ENCODE measurements at regions not wholly inside any gene's neighbourhood (a gene's known extent, or its start where the extent isn't known, plus 50 kb on each side); places are given as distances from the start of the nearest gene placed in this dataset.

- no peak for DNase-seq (ENCODE audit: low read depth in 2 of 2)
Measured at GRCh38 chr21:35344582-35344981, 295.5 kb upstream of the RUNX1 start.

GRCh38 chr21:35343046-35343819, 294.1 kb upstream of the RUNX1 start:
- DNase-seq (ENCODE audit: low read depth in 2 of 2) = no peak

GRCh38 chr21:35342440-35342839, 293.3 kb upstream of the RUNX1 start:
- DNase-seq (ENCODE audit: low read depth in 2 of 2) = no peak

GRCh38 chr21:35340273-35340672, 291.2 kb upstream of the RUNX1 start:
- DNase-seq (ENCODE audit: low read depth in 2 of 2) = no peak

GRCh38 chr21:35338881-35339632, 290.0 kb upstream of the RUNX1 start:
- no peak for DNase-seq (ENCODE audit: low read depth in 2 of 2)

GRCh38 chr21:35338281-35338680, 289.2 kb upstream of the RUNX1 start:
- DNase-seq (ENCODE audit: low read depth in 2 of 2) = no peak

- no peak for DNase-seq (ENCODE audit: low read depth in 2 of 2)
Measured at GRCh38 chr21:35337573-35337972, 288.5 kb upstream of the RUNX1 start.

GRCh38 chr21:35336534-35336933, 287.4 kb upstream of the RUNX1 start:
- no peak for DNase-seq (ENCODE audit: low read depth in 2 of 2)

- DNase-seq (ENCODE audit: low read depth in 2 of 2) = peak in 1 of 2 donors; percentile 15
Measured at GRCh38 chr21:35335951-35336446, 286.9 kb upstream of the RUNX1 start.

GRCh38 chr21:35333831-35334618, 284.9 kb upstream of the RUNX1 start:
- no peak for DNase-seq (ENCODE audit: low read depth in 2 of 2)

GRCh38 chr21:35332841-35333426, 283.8 kb upstream of the RUNX1 start:
- no peak for DNase-seq (ENCODE audit: low read depth in 2 of 2)

GRCh38 chr21:35329940-35330660, 281.0 kb upstream of the RUNX1 start:
- no peak for DNase-seq (ENCODE audit: low read depth in 2 of 2)

GRCh38 chr21:35328856-35329455, 279.9 kb upstream of the RUNX1 start:
- no peak for DNase-seq (ENCODE audit: low read depth in 2 of 2)

- DNase-seq (ENCODE audit: low read depth in 2 of 2) = no peak
Measured at GRCh38 chr21:35326677-35327076, 277.6 kb upstream of the RUNX1 start.

- no peak for DNase-seq (ENCODE audit: low read depth in 2 of 2)
Measured at GRCh38 chr21:35325953-35326352, 276.9 kb upstream of the RUNX1 start.

- DNase-seq (ENCODE audit: low read depth in 2 of 2) = no peak
Measured at GRCh38 chr21:35324372-35325220, 275.5 kb upstream of the RUNX1 start.

- no peak for DNase-seq (ENCODE audit: low read depth in 2 of 2)
Measured at GRCh38 chr21:35323947-35324346, 274.8 kb upstream of the RUNX1 start.

- DNase-seq (ENCODE audit: low read depth in 2 of 2) = no peak
Measured at GRCh38 chr21:35321322-35322200, 272.5 kb upstream of the RUNX1 start.

Data from activated CD4-positive, alpha-beta T cell treated with anti-CD3 and anti-CD28 coated beads for 24 hours (primary cell).